WTC11 (cell line): ENCODE measurements at regions not wholly inside any gene's neighbourhood (a gene's known extent, or its start where the extent isn't known, plus 50 kb on each side); places are given as distances from the start of the nearest gene placed in this dataset.

Source experiments
- ATAC-seq: fragments of 200-7000 bp; cut with Tn5 transposase; 2 replicates; pipeline ENCODE4 v1.10.0; 2021; ENCODE audit warnings: mild to moderate bottlenecking, moderate library complexity
- CTCF ChIA-PET: fragments of 300-600 bp; sonication (Branson Sonifier 250); formaldehyde crosslinking; loops from one replicate; lab custom pipeline; 2021; ENCODE audit warnings: antibody characterized with exemption; lab: Charles Lee
- POLR2A ChIA-PET: fragments of 350-600 bp; sonication (Branson Sonifier 250); formaldehyde crosslinking; loops from one replicate; lab custom pipeline; 2021; ENCODE audit warnings: antibody characterized with exemption; lab: Charles Lee
- DNase-seq: peaks from one replicate; pipeline ENCODE4 v3.0.0; 2021; ENCODE audit warnings: low spot score
- H3K27ac Mint-ChIP-seq: 2 replicates; pipeline ENCODE4 v1.8.0; 2021; ENCODE audit warnings: mixed read lengths
- H3K27me3 Mint-ChIP-seq: 2 replicates; pipeline ENCODE4 v1.8.0; 2021; ENCODE audit warnings: low read depth, mild to moderate bottlenecking, moderate library complexity, mixed read lengths
- H3K36me3 Mint-ChIP-seq: 2 replicates; pipeline ENCODE4 v1.8.0; 2021; ENCODE audit warnings: mixed read lengths
- H3K4me1 Mint-ChIP-seq: 2 replicates; pipeline ENCODE4 v1.8.0; 2022; ENCODE audit warnings: mixed read lengths
- H3K4me3 Mint-ChIP-seq: 2 replicates; pipeline ENCODE4 v1.8.0; 2021; ENCODE audit warnings: mild to moderate bottlenecking, moderate library complexity, mixed read lengths
- H3K9me3 Mint-ChIP-seq: 2 replicates; pipeline ENCODE4 v1.8.0; 2021; ENCODE audit warnings: mixed read lengths
- ESRRA ChIP-seq: sonication (generic); formaldehyde crosslinking; IDR thresholded peaks from 2 replicates; pipeline ENCODE4 v1.8.1; 2022; ENCODE audit warnings: mild to moderate bottlenecking, missing genetic modification reagents, borderline replicate concordance
- FOXK1 ChIP-seq: sonication (generic); formaldehyde crosslinking; IDR thresholded peaks from 2 replicates; pipeline ENCODE4 v1.8.0; 2022; ENCODE audit warnings: mild to moderate bottlenecking, moderate library complexity, missing genetic modification reagents
- IRF2 ChIP-seq: sonication (generic); formaldehyde crosslinking; IDR thresholded peaks from 2 replicates; pipeline ENCODE4 v1.8.0; 2022; ENCODE audit warnings: low read depth, missing genetic modification reagents, borderline replicate concordance
- MYBL2 ChIP-seq: sonication (generic); formaldehyde crosslinking; IDR thresholded peaks from 2 replicates; pipeline ENCODE4 v1.8.1; 2023; ENCODE audit warnings: mild to moderate bottlenecking, moderate library complexity, missing genetic modification reagents
- NR2C2 ChIP-seq: sonication (generic); formaldehyde crosslinking; IDR thresholded peaks from 2 replicates; pipeline ENCODE4 v1.8.0; 2022; ENCODE audit warnings: mild to moderate bottlenecking, missing genetic modification reagents
- TF ChIP-seq, protein P1 (sequence below): fragments of 250-450 bp; sonication (Bioruptor Pico); conservative IDR thresholded peaks from 2 replicates; pipeline ENCODE4 v1.9.0; 2021; ENCODE audit warnings: mild to moderate bottlenecking
- TF ChIP-seq, protein P2 (sequence below): sonication (generic); formaldehyde crosslinking; IDR thresholded peaks from 2 replicates; pipeline ENCODE4 v1.8.0; 2022; ENCODE audit warnings: mild to moderate bottlenecking, missing genetic modification reagents
- TF ChIP-seq, protein P3 (sequence below): sonication (generic); formaldehyde crosslinking; IDR thresholded peaks from 2 replicates; pipeline ENCODE4 v1.8.1; 2022; ENCODE audit warnings: low read depth, missing genetic modification reagents, borderline replicate concordance
- TF ChIP-seq, protein P4 (sequence below): sonication (generic); formaldehyde crosslinking; conservative IDR thresholded peaks from 2 replicates; pipeline ENCODE4 v1.8.1; 2022; ENCODE audit warnings: mild to moderate bottlenecking, missing genetic modification reagents
- TF ChIP-seq, protein P5 (sequence below): sonication (generic); formaldehyde crosslinking; IDR thresholded peaks from 2 replicates; pipeline ENCODE4 v1.8.0; 2023; ENCODE audit warnings: missing genetic modification reagents

DNA sequence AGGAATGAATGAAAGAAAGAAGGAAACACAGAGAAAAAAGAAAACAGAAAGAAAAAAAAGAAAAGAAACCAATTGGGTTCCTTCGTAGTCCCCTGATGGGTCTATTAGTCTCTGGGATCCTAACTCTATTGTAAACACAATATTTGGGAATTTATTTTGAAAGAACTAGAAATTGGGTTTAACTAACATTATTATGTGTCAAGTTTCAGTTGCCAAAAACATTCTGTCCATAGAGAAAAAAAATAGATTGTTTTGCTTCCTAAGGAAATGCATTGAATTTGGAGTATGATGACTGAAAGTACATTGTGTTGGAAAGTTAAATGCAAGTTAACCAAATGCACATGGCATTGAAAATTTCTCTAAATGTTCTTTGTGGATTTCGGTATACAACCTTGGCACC lies 52.8 kb upstream of the PPP1R12A start:
- no peak for TF ChIP-seq ESRRA (CRISPR knock-in tag)
- no peak for TF ChIP-seq NR2C2 (CRISPR knock-in tag)
- TF ChIP-seq IRF2 (CRISPR knock-in tag): no peak
- TF ChIP-seq, protein P1, sequence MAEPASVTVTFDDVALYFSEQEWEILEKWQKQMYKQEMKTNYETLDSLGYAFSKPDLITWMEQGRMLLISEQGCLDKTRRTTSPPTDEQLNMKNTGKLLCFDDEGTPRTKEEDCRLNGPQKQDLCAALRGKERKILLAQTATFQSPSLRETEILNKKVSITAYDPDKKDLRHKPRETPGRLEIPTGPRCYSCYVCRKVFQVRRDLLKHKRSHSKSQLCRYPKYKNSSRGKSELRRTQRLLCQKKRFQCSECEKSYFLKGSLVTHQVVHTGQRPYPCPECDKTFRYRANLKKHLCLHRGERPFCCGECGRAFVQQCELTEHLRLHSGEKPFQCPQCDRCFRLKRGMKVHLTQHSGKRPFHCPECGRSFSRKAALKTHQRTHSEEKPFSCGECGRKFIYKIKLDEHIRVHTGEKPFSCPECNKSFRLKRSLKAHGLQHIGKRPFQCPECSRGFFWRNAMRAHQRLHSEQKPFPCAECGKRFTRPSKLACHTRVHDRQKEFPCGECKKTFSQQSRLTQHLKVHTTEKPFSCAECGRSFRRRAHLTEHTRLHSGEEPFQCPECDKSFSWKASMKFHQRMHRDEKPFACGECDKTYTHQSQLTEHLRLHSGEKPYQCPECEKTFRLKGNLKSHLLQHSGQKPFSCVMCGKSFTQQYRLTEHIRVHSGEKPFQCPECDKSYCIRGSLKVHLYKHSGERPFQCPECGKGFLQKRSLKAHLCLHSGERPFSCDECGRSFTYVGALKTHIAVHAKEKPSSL (CRISPR knock-in tag): no peak
- TF ChIP-seq, protein P2, sequence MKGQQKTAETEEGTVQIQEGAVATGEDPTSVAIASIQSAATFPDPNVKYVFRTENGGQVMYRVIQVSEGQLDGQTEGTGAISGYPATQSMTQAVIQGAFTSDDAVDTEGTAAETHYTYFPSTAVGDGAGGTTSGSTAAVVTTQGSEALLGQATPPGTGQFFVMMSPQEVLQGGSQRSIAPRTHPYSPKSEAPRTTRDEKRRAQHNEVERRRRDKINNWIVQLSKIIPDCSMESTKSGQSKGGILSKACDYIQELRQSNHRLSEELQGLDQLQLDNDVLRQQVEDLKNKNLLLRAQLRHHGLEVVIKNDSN (CRISPR knock-in tag): no peak
- TF ChIP-seq MYBL2 (CRISPR knock-in tag): no peak
- TF ChIP-seq, protein P3, sequence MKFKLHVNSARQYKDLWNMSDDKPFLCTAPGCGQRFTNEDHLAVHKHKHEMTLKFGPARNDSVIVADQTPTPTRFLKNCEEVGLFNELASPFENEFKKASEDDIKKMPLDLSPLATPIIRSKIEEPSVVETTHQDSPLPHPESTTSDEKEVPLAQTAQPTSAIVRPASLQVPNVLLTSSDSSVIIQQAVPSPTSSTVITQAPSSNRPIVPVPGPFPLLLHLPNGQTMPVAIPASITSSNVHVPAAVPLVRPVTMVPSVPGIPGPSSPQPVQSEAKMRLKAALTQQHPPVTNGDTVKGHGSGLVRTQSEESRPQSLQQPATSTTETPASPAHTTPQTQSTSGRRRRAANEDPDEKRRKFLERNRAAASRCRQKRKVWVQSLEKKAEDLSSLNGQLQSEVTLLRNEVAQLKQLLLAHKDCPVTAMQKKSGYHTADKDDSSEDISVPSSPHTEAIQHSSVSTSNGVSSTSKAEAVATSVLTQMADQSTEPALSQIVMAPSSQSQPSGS: no peak
- TF ChIP-seq, protein P4, sequence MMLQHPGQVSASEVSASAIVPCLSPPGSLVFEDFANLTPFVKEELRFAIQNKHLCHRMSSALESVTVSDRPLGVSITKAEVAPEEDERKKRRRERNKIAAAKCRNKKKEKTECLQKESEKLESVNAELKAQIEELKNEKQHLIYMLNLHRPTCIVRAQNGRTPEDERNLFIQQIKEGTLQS (CRISPR knock-in tag): no peak
- no peak for TF ChIP-seq FOXK1 (CRISPR knock-in tag)
- TF ChIP-seq, protein P5, sequence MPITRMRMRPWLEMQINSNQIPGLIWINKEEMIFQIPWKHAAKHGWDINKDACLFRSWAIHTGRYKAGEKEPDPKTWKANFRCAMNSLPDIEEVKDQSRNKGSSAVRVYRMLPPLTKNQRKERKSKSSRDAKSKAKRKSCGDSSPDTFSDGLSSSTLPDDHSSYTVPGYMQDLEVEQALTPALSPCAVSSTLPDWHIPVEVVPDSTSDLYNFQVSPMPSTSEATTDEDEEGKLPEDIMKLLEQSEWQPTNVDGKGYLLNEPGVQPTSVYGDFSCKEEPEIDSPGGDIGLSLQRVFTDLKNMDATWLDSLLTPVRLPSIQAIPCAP (CRISPR knock-in tag): no peak
- ChIA-PET POLR2A (no interaction called here), CTCF (no interaction called here)
- Mint-ChIP-seq H3K4me1 (0 out of 2 replicates have a peak, but pooled peaks cover 2% of the 10 kb centered on the region), H3K9me3 (no peaks in the 10 kb centered on the region), H3K27ac (no peak overlapping the region), H3K27me3 (no peaks in the 10 kb centered on the region; the same call in 1 of the 2 replicates), H3K4me3 (no peak overlapping the region), H3K36me3 (no peaks in the 10 kb centered on the region)
- DNase-seq: no peak
- ATAC-seq: no peak
